ENCODE measurements at regions not wholly inside any gene's neighbourhood (a gene's known extent, or its start where the extent isn't known, plus 50 kb on each side); places are given as distances from the start of the nearest gene placed in this dataset.

DNA sequence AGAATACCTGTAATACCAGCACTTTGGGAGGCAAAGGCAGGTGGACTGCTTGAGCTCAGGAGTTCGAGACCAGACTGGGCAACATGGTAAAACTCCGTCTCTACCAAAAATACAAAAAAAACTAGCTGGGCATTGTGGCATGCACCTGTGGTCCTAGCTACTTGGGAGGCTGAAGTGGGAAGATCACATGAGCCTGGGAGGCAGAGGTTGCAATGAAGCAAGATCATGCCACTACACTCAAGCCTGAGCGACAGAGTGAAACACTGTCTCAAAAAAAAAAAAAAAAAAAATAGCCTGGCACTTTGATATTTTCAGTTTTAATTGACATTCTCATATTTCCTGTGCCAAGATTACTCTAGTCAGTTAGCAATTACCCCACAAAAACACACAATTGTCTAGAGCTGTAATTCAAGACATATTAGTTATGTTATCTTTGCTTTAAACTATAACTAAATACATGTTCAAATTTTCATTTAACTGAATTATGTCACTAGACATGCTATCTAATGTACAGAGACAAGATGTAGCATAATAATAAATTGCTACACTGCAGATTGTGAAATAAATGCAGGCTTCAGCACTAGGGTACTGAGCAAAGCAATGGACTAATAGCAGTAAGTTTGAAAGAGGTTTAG, 378.2 kb upstream of the GRAMD2B start:
- H3K27me3 ChIP-seq (ENCODE audit: low read depth): no peaks in the 10 kb centered on the region
- no peak overlapping the region for H3K27ac ChIP-seq
- DNase-seq: no peak
- no peaks in the 10 kb centered on the region for H3K36me3 ChIP-seq
- H3K9me3 ChIP-seq: no peaks in the 10 kb centered on the region
- TF ChIP-seq, protein P1, sequence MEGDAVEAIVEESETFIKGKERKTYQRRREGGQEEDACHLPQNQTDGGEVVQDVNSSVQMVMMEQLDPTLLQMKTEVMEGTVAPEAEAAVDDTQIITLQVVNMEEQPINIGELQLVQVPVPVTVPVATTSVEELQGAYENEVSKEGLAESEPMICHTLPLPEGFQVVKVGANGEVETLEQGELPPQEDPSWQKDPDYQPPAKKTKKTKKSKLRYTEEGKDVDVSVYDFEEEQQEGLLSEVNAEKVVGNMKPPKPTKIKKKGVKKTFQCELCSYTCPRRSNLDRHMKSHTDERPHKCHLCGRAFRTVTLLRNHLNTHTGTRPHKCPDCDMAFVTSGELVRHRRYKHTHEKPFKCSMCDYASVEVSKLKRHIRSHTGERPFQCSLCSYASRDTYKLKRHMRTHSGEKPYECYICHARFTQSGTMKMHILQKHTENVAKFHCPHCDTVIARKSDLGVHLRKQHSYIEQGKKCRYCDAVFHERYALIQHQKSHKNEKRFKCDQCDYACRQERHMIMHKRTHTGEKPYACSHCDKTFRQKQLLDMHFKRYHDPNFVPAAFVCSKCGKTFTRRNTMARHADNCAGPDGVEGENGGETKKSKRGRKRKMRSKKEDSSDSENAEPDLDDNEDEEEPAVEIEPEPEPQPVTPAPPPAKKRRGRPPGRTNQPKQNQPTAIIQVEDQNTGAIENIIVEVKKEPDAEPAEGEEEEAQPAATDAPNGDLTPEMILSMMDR (IDR thresholded peaks at IDR 0.05): no peak
- no peak for ATAC-seq
- H3K4me3 ChIP-seq: no peak overlapping the region
- H3K4me1 ChIP-seq: no peaks in the 10 kb centered on the region
- intact Hi-C loops (cut with DNase I): no loop called here

DNA sequence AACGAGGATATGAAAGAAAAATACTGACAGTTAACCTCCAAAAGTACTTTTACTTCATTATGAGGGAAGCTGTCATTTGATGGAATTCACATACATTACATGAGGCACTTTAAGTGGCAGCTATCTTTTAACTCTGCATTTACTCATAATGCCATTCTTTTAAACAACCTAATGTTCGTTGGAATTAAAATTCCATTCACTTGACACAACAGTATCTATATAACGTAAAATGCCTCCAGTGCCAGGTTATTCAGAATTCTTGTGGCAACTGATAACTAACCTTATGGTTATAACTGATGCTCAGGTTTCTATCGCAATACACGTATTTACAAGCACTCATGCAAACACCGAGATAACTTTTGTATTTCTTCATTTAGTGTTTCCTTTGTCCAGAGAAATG, 376.9 kb upstream of the GRAMD2B start:
- DNase-seq (no peak), ATAC-seq (no peak)
- no peak overlapping the region for H3K27ac ChIP-seq
- intact Hi-C loops (cut with DNase I): no loop called here
- H3K4me1 ChIP-seq: no peaks in the 10 kb centered on the region
- no peaks in the 10 kb centered on the region for H3K36me3 ChIP-seq
- H3K27me3 ChIP-seq (ENCODE audit: low read depth): no peaks in the 10 kb centered on the region
- TF ChIP-seq, protein P1 (IDR thresholded peaks at IDR 0.05): no peak
- no peaks in the 10 kb centered on the region for H3K9me3 ChIP-seq
- no peak overlapping the region for H3K4me3 ChIP-seq

DNA sequence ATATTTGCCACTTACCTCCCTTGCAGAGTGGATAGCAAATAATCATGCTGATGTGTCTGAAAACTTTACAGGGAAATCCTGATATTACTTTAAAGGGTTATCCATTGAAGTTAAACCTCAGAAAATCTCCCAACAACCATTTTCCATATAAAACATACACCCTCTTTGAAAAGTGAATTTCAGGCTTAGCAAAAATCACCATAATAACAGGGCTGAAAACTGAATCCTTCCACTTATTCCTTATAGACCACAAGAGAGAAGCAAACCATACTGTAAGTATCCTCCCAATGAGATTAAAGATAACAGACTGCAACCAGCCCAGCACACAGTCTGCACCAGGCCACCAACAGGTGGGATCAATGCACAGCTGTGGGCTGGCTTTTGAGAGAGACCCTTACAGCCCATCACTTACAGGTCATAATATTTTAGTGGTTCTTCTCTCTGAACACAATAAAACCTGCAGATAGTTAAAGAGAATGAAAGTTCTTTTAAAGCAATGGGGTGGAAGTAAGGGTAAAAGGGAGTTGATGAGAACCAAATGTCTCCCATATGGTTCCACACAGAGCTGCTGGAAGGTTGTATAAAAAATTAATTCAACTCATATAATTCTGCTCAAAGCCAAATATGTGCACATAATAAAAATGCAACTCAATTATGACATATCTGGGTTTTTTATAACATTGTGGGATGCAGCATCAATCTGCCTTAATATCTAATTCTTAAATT, 376.2 kb upstream of the GRAMD2B start:
- ATAC-seq (no peak), DNase-seq (no peak)
- Histone ChIP-seq H3K4me3 (no peak overlapping the region), H3K4me1 (no peaks in the 10 kb centered on the region), H3K27me3 (ENCODE audit: low read depth) (no peaks in the 10 kb centered on the region), H3K36me3 (no peaks in the 10 kb centered on the region), H3K27ac (no peak overlapping the region), H3K9me3 (no peaks in the 10 kb centered on the region)
- intact Hi-C loops (cut with DNase I): no loop called here
- TF ChIP-seq, protein P1 (IDR thresholded peaks at IDR 0.05): no peak

DNA sequence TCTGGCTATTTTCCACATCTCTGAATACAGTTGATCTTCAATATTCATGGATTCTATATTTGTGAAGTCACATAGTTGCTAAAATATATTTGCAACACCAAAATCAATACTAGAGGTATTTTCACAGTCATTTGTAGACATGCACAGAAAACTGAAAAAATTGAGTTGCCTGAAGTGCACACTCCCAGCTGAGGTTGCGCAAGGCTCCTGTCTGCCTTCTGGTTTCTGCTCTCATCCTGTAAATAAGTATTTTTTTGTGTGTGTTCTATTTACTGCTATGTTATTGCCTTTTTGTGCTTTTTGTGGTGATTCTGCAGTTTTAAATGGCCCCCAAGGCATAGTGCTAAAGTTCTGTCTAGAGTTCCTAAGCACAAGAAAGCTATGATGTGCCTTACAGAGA, 371.1 kb upstream of the GRAMD2B start:
- no peak for DNase-seq
- intact Hi-C loops (cut with DNase I): no loop called here
- no peaks in the 10 kb centered on the region for H3K9me3 ChIP-seq

DNA sequence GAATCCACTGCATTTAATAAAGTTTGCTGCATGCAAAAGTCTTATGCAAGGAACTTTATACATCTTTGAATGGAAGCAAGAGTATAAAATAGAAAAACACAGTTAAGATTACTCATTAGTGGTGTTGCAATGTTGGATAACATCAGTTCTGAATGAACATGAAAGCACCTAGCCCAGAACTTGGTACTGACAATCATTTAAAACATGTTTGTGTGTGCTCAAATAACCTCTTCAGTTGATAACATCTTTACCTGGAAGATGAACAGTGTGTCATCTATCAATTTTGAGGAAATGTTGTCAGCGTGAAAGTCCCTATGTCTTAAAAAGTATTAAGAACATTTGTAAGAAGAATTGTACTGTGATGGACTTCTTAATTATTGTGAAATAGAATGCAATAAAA, 370.4 kb upstream of the GRAMD2B start:
- intact Hi-C loops (cut with DNase I): no loop called here
- Histone ChIP-seq H3K27ac (no peak overlapping the region), H3K4me1 (no peaks in the 10 kb centered on the region), H3K9me3 (no peaks in the 10 kb centered on the region), H3K36me3 (no peaks in the 10 kb centered on the region), H3K27me3 (ENCODE audit: low read depth) (no peaks in the 10 kb centered on the region), H3K4me3 (no peak overlapping the region)
- TF ChIP-seq, protein P1 (IDR thresholded peaks at IDR 0.05): no peak
- ATAC-seq (no peak), DNase-seq (no peak)

More for the DNA sequence above, 371.1 kb upstream of the GRAMD2B start:
- Histone ChIP-seq H3K4me1 (no peaks in the 10 kb centered on the region), H3K27ac (no peak overlapping the region), H3K27me3 (ENCODE audit: low read depth) (no peaks in the 10 kb centered on the region), H3K4me3 (no peak overlapping the region), H3K36me3 (no peaks in the 10 kb centered on the region)
- TF ChIP-seq, protein P1 (IDR thresholded peaks at IDR 0.05): no peak
- ATAC-seq: no peak
